ENCODE measurements at regions not wholly inside any gene's neighbourhood (a gene's known extent, or its start where the extent isn't known, plus 50 kb on each side); places are given as distances from the start of the nearest gene placed in this dataset.

- Histone ChIP-seq H3K9me3 (replicated peaks in 1 of 3) (no peaks in the 10 kb centered on the region), H3K27ac (no peak overlapping the region), H3K27me3 (no peaks in the 10 kb centered on the region), H3K36me3 (replicated peaks in 1 of 2) (no peaks in the 10 kb centered on the region), H3K4me3 (no peak overlapping the region), H3K4me1 (replicated peaks in 1 of 2) (no peaks in the 10 kb centered on the region)
- DNase-seq: no peak
- 78 to 87% (median 83%) methylated on average over 5 of the region's 5 CpGs for WGBS, 4 donors
- no peak for TF ChIP-seq POLR2A (IDR thresholded peaks at IDR 0.05)
- TF ChIP-seq, protein P1, sequence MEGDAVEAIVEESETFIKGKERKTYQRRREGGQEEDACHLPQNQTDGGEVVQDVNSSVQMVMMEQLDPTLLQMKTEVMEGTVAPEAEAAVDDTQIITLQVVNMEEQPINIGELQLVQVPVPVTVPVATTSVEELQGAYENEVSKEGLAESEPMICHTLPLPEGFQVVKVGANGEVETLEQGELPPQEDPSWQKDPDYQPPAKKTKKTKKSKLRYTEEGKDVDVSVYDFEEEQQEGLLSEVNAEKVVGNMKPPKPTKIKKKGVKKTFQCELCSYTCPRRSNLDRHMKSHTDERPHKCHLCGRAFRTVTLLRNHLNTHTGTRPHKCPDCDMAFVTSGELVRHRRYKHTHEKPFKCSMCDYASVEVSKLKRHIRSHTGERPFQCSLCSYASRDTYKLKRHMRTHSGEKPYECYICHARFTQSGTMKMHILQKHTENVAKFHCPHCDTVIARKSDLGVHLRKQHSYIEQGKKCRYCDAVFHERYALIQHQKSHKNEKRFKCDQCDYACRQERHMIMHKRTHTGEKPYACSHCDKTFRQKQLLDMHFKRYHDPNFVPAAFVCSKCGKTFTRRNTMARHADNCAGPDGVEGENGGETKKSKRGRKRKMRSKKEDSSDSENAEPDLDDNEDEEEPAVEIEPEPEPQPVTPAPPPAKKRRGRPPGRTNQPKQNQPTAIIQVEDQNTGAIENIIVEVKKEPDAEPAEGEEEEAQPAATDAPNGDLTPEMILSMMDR (IDR thresholded peaks at IDR 0.05): no peak
- intact Hi-C loops (cut with DNase I): no loop called here
Observed at GRCh38 chr2:160558531-160558930, 64.9 kb upstream of the RBMS1 start.

- Histone ChIP-seq H3K27me3 (no peaks in the 10 kb centered on the region), H3K9me3 (replicated peaks in 1 of 3) (no peaks in the 10 kb centered on the region), H3K27ac (no peak overlapping the region), H3K4me1 (replicated peaks in 1 of 2) (peaks cover 0 to 4% of the 10 kb centered on the region in 2 donors), H3K36me3 (replicated peaks in 1 of 2) (no peaks in the 10 kb centered on the region), H3K4me3 (no peak overlapping the region)
- DNase-seq: no peak
- intact Hi-C loops (cut with DNase I): no loop called here
- TF ChIP-seq, protein P1 (IDR thresholded peaks at IDR 0.05): no peak
- no peak for TF ChIP-seq POLR2A (IDR thresholded peaks at IDR 0.05)
- 69 to 74% (median 72%) methylated on average over 4 of the region's 4 CpGs for WGBS, 4 donors
Observed at GRCh38 chr2:160561551-160562295, 68.1 kb upstream of the RBMS1 start.

DNA sequence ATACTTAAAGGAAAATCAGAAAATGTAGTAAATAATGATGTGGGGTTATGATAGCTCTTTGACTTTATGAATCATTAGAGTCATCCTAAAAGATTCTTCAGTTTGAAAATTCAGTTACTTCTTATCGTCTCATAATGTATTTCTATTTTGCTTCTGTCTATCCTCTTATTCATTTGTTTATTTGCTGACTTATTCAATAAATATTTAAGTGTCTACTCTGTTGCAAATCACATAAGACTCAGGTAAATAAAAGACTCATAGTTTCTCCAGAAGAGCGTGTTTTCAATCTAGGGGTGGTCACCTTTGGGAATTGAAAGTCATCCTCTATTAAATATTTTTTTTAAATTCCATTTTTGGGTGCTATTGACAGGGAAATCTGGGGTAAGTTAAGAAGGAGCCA, 69.1 kb upstream of the RBMS1 start:
- Histone ChIP-seq H3K4me3 (no peak overlapping the region), H3K27me3 (no peaks in the 10 kb centered on the region), H3K27ac (no peak overlapping the region), H3K9me3 (replicated peaks in 1 of 3) (no peaks in the 10 kb centered on the region), H3K4me1 (replicated peaks in 1 of 2) (peaks cover 0 to 4% of the 10 kb centered on the region in 2 donors), H3K36me3 (replicated peaks in 1 of 2) (no peaks in the 10 kb centered on the region)
- TF ChIP-seq, protein P1 (IDR thresholded peaks at IDR 0.05): no peak
- TF ChIP-seq POLR2A (IDR thresholded peaks at IDR 0.05): no peak
- 93 to 97% (median 95%) methylated on average over 2 of the region's 2 CpGs for WGBS, 4 donors
- no peak for DNase-seq
- intact Hi-C loops (cut with DNase I): no loop called here

DNA sequence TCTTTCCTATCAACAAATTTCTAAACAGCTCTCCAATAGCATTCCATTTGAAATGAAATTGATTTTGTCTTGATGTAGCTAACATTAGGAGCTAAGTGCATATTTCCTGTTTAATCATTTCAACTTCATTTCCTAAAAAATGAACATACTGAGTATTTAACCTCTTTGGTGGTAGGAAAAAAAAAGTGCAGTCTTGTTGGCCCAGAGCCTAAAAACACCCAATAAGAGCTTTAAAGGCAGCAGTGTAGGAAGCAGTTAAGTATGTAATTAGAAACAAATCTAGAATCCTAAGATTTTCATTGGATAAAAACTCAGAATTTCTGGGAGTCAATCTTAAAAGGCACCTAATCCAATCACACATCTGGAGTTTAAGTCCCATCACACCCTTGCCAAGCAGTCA, 71.0 kb upstream of the RBMS1 start:
- no peak for DNase-seq
- H3K9me3 ChIP-seq (replicated peaks in 1 of 3): no peaks in the 10 kb centered on the region
- intact Hi-C loops (cut with DNase I): no loop called here
- H3K4me3 ChIP-seq: no peak overlapping the region
- H3K36me3 ChIP-seq (replicated peaks in 1 of 2): no peaks in the 10 kb centered on the region
- no peak overlapping the region for H3K27ac ChIP-seq
- peaks cover 0 to 4% of the 10 kb centered on the region in 2 donors for H3K4me1 ChIP-seq (replicated peaks in 1 of 2)
- no peak for TF ChIP-seq POLR2A (IDR thresholded peaks at IDR 0.05)
- TF ChIP-seq, protein P1 (IDR thresholded peaks at IDR 0.05): no peak
- no peaks in the 10 kb centered on the region for H3K27me3 ChIP-seq
